C4-2B (cell line): ENCODE measurements at regions not wholly inside any gene's neighbourhood (a gene's known extent, or its start where the extent isn't known, plus 50 kb on each side); places are given as distances from the start of the nearest gene placed in this dataset.

Source experiments
- CTCF ChIP-seq: fragments of 450-650 bp; conservative IDR thresholded peaks from 2 replicates; pipeline ENCODE4 v1.5.1; 2017; ENCODE audit warnings: mild to moderate bottlenecking
- ZFX ChIP-seq: fragments of 450-650 bp; IDR thresholded peaks from 2 replicates; pipeline ENCODE4 v1.6.1; 2017

- no peak for TF ChIP-seq CTCF
- no peak for TF ChIP-seq ZFX
Measured at GRCh38 chr1:73564294-73564693, 633.7 kb downstream of the LRRIQ3 start.
